SU-DHL-6 (cell line): ENCODE measurements at regions not wholly inside any gene's neighbourhood (a gene's known extent, or its start where the extent isn't known, plus 50 kb on each side); places are given as distances from the start of the nearest gene placed in this dataset.

Experiments
- H2AFZ ChIP-seq: fragments of 200-600 bp; sonication (generic); 2 replicates; pipeline ENCODE4 v1.6.1; 2014; ENCODE audit warnings: low read depth, mild to moderate bottlenecking, moderate library complexity, mixed read lengths, antibody characterized with exemption, low read length; ENCODE audit not compliant: severe bottlenecking
- H3F3A ChIP-seq: fragments of 200-600 bp; shearing (Covaris generic); 2 replicates; pipeline ENCODE4 v1.6.0; 2016; ENCODE audit warnings: antibody characterized with exemption, mild to moderate bottlenecking; ENCODE audit not compliant: insufficient read depth
- H3K27ac ChIP-seq: fragments of 200-600 bp; sonication (generic); 2 replicates; pipeline ENCODE4 v1.5.1; 2016; ENCODE audit warnings: low read depth, mild to moderate bottlenecking, low read length, moderate library complexity, mixed read lengths
- H3K27me3 ChIP-seq: fragments of 200-600 bp; sonication (generic), shearing (Covaris generic); 2 replicates; pipeline ENCODE4 v1.6.0; 2014; ENCODE audit warnings: mild to moderate bottlenecking, low read length
- H3K36me3 ChIP-seq: fragments of 200-600 bp; sonication (generic); 2 replicates; pipeline ENCODE4 v1.6.1; 2014; ENCODE audit warnings: mild to moderate bottlenecking, low read length, mixed read lengths
- H3K4me2 ChIP-seq: fragments of 300-600, 200-600 bp; shearing (Covaris generic), sonication (generic); 2 replicates; pipeline ENCODE4 v1.6.0; 2014; ENCODE audit warnings: low read length, low read depth, mild to moderate bottlenecking; ENCODE audit not compliant: poor library complexity, severe bottlenecking
- H3K4me3 ChIP-seq: fragments of 200-600 bp; sonication (generic); 2 replicates; pipeline ENCODE4 v1.5.1; 2014; ENCODE audit warnings: antibody characterized with exemption, low read length, mild to moderate bottlenecking, mixed read lengths; ENCODE audit not compliant: insufficient read depth, poor library complexity, severe bottlenecking
- H3K79me2 ChIP-seq: fragments of 200-600 bp; sonication (generic); 2 replicates; pipeline ENCODE4 v1.6.1; 2014; ENCODE audit warnings: mild to moderate bottlenecking, low read length, moderate library complexity; ENCODE audit not compliant: insufficient read depth
- H3K9ac ChIP-seq: fragments of 200-600 bp; sonication (generic); 2 replicates; pipeline ENCODE4 v1.7.0; 2014; ENCODE audit warnings: mild to moderate bottlenecking, low read length
- H3K9me2 ChIP-seq: fragments of 200-600 bp; sonication (generic); replicated peaks from 2 replicates; pipeline ENCODE4 v1.6.1; 2014; ENCODE audit warnings: low read length; ENCODE audit not compliant: insufficient read depth
- H3K9me3 ChIP-seq: fragments of 200-600 bp; sonication (generic); 2 replicates; pipeline ENCODE4 v1.6.1; 2014; ENCODE audit warnings: low read length, mixed read lengths; ENCODE audit not compliant: insufficient read depth
- H4K20me1 ChIP-seq: fragments of 200-600 bp; sonication (generic); 2 replicates; pipeline ENCODE4 v1.6.1; 2014; ENCODE audit warnings: low read depth, mild to moderate bottlenecking, antibody characterized with exemption, low read length, moderate library complexity, mixed read lengths
- CTCF ChIP-seq: fragments of 200-600 bp; sonication (generic); IDR thresholded peaks from one replicate; pipeline ENCODE4 v1.5.1; 2017; ENCODE audit warnings: antibody characterized with exemption, mild to moderate bottlenecking, low read length, moderate library complexity; ENCODE audit not compliant: insufficient read depth, poor library complexity, severe bottlenecking
- EZH2phosphoT487 ChIP-seq: fragments of 200-600 bp; sonication (generic), shearing (Covaris generic); conservative IDR thresholded peaks from 2 replicates; pipeline ENCODE4 v1.6.1; 2018; ENCODE audit warnings: mild to moderate bottlenecking, antibody characterized with exemption, low read length, moderate library complexity, mixed read lengths

- H3K9me2 ChIP-seq = no peaks in the 10 kb centered on the region
- H3K79me2 ChIP-seq = no peaks in the 10 kb centered on the region
- H3K36me3 ChIP-seq = no peaks in the 10 kb centered on the region
- H4K20me1 ChIP-seq = no peaks in the 10 kb centered on the region
- no peak for TF ChIP-seq CTCF
- TF ChIP-seq EZH2phosphoT487 = no peak
- H3K9ac ChIP-seq = no peak overlapping the region
- H2AFZ ChIP-seq = no peak overlapping the region
- no peak overlapping the region for H3K4me2 ChIP-seq
- H3F3A ChIP-seq = no peaks in the 10 kb centered on the region
- no peaks in the 10 kb centered on the region for H3K9me3 ChIP-seq
- H3K4me3 ChIP-seq = no peak overlapping the region
- no peaks in the 10 kb centered on the region for H3K27me3 ChIP-seq
- no peak overlapping the region for H3K27ac ChIP-seq
These were observed 205.3 kb upstream of the HDAC9 start for GRCh38 chr7:18290223-18290622.

- no peaks in the 10 kb centered on the region for H3F3A ChIP-seq
- no peak overlapping the region for H3K4me3 ChIP-seq
- no peaks in the 10 kb centered on the region for H3K27me3 ChIP-seq
- H3K4me2 ChIP-seq = no peak overlapping the region
- no peak overlapping the region for H3K9ac ChIP-seq
- H3K9me2 ChIP-seq = no peaks in the 10 kb centered on the region
- H2AFZ ChIP-seq = no peak overlapping the region
- no peaks in the 10 kb centered on the region for H3K79me2 ChIP-seq
- no peak overlapping the region for H3K27ac ChIP-seq
- no peaks in the 10 kb centered on the region for H3K36me3 ChIP-seq
- H3K9me3 ChIP-seq = no peaks in the 10 kb centered on the region
- TF ChIP-seq CTCF = no peak
- no peak for TF ChIP-seq EZH2phosphoT487
- no peaks in the 10 kb centered on the region for H4K20me1 ChIP-seq
These were observed 204.7 kb upstream of the HDAC9 start for GRCh38 chr7:18290865-18291264.

GRCh38 chr7:18292584-18292983 is 203.0 kb upstream of the HDAC9 start:
- H3K4me2 ChIP-seq = no peak overlapping the region
- no peaks in the 10 kb centered on the region for H3K27me3 ChIP-seq
- H3F3A ChIP-seq = no peaks in the 10 kb centered on the region
- TF ChIP-seq CTCF = no peak
- no peak for TF ChIP-seq EZH2phosphoT487
- no peaks in the 10 kb centered on the region for H3K9me3 ChIP-seq
- H4K20me1 ChIP-seq = no peaks in the 10 kb centered on the region
- no peak overlapping the region for H3K27ac ChIP-seq
- no peaks in the 10 kb centered on the region for H3K79me2 ChIP-seq
- no peaks in the 10 kb centered on the region for H3K36me3 ChIP-seq
- no peak overlapping the region for H3K4me3 ChIP-seq
- no peak overlapping the region for H3K9ac ChIP-seq
- H3K9me2 ChIP-seq = no peaks in the 10 kb centered on the region
- H2AFZ ChIP-seq = no peak overlapping the region

GRCh38 chr7:18293759-18294158 is 201.8 kb upstream of the HDAC9 start:
- Histone ChIP-seq H3K4me3 (no peak overlapping the region), H3K27ac (no peak overlapping the region), H3K27me3 (no peaks in the 10 kb centered on the region), H3K79me2 (no peaks in the 10 kb centered on the region), H3K36me3 (no peaks in the 10 kb centered on the region), H2AFZ (no peak overlapping the region), H3K4me2 (no peak overlapping the region), H3K9me3 (no peaks in the 10 kb centered on the region), H3F3A (no peaks in the 10 kb centered on the region), H3K9me2 (no peaks in the 10 kb centered on the region), H4K20me1 (no peaks in the 10 kb centered on the region), H3K9ac (no peak overlapping the region)
- TF ChIP-seq EZH2phosphoT487 (no peak), CTCF (no peak)
